ENCODE measurements at regions not wholly inside any gene's neighbourhood (a gene's known extent, or its start where the extent isn't known, plus 50 kb on each side); places are given as distances from the start of the nearest gene placed in this dataset.

- TF ChIP-seq, protein P1, sequence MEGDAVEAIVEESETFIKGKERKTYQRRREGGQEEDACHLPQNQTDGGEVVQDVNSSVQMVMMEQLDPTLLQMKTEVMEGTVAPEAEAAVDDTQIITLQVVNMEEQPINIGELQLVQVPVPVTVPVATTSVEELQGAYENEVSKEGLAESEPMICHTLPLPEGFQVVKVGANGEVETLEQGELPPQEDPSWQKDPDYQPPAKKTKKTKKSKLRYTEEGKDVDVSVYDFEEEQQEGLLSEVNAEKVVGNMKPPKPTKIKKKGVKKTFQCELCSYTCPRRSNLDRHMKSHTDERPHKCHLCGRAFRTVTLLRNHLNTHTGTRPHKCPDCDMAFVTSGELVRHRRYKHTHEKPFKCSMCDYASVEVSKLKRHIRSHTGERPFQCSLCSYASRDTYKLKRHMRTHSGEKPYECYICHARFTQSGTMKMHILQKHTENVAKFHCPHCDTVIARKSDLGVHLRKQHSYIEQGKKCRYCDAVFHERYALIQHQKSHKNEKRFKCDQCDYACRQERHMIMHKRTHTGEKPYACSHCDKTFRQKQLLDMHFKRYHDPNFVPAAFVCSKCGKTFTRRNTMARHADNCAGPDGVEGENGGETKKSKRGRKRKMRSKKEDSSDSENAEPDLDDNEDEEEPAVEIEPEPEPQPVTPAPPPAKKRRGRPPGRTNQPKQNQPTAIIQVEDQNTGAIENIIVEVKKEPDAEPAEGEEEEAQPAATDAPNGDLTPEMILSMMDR (conservative IDR thresholded peaks at IDR 0.05): no peak
- TF ChIP-seq ZFX (IDR thresholded peaks at IDR 0.05): no peak
Measured at GRCh38 chr15:36210426-36210825, 369.0 kb upstream of the CDIN1 start.

All from C4-2B (cell line).